ENCODE measurements at regions not wholly inside any gene's neighbourhood (a gene's known extent, or its start where the extent isn't known, plus 50 kb on each side); places are given as distances from the start of the nearest gene placed in this dataset.

DNA sequence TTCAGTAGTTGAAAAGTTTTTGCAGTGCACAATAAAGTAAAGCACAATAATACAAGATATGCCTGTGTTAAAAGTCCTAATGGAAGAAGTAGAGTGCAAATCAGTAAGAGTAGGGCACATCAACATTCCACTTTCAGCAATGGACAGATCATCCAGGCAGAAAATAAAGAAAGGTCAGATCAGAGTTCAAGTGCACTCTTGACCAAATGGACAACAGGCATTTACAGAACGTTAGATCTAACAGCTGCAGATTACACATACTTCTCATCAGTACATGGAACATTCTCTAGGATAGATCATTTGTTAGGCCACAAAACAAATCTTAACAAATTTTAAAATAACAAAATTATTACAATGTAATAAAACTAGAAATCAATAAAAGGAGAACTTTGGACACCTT, 1373.5 kb upstream of the PABPC4L start:
- TF ChIP-seq, protein P1, sequence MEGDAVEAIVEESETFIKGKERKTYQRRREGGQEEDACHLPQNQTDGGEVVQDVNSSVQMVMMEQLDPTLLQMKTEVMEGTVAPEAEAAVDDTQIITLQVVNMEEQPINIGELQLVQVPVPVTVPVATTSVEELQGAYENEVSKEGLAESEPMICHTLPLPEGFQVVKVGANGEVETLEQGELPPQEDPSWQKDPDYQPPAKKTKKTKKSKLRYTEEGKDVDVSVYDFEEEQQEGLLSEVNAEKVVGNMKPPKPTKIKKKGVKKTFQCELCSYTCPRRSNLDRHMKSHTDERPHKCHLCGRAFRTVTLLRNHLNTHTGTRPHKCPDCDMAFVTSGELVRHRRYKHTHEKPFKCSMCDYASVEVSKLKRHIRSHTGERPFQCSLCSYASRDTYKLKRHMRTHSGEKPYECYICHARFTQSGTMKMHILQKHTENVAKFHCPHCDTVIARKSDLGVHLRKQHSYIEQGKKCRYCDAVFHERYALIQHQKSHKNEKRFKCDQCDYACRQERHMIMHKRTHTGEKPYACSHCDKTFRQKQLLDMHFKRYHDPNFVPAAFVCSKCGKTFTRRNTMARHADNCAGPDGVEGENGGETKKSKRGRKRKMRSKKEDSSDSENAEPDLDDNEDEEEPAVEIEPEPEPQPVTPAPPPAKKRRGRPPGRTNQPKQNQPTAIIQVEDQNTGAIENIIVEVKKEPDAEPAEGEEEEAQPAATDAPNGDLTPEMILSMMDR (IDR thresholded peaks at IDR 0.05; ENCODE audit: extremely low read depth in 1 of 2, insufficient read depth in 1 of 2, low read depth in 1 of 2, low read length in 2 of 2): no peak
- TF ChIP-seq EZH2 (IDR thresholded peaks at IDR 0.05; ENCODE audit: borderline replicate concordance, low read depth, low read length, severe bottlenecking) (no peak), POLR2A (IDR thresholded peaks at IDR 0.05; ENCODE audit: low read depth, low read length) (no peak), POLR2AphosphoS5 (IDR thresholded peaks at IDR 0.05; ENCODE audit: insufficient read depth, low read depth, low read length) (no peak), FOS (IDR thresholded peaks at IDR 0.05; ENCODE audit: borderline replicate concordance, insufficient read depth, low read length) (no peak)
- TF ChIP-seq, protein P2, sequence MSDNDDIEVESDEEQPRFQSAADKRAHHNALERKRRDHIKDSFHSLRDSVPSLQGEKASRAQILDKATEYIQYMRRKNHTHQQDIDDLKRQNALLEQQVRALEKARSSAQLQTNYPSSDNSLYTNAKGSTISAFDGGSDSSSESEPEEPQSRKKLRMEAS (IDR thresholded peaks at IDR 0.05; ENCODE audit: insufficient read depth, insufficient read length): no peak
